ENCODE measurements at regions not wholly inside any gene's neighbourhood (a gene's known extent, or its start where the extent isn't known, plus 50 kb on each side); places are given as distances from the start of the nearest gene placed in this dataset.

- intact Hi-C loops (cut with DNase I): loop anchor here (5.0 kb wide), 1 partner anchor 53 kb away; no protein-coding TSS in a partner anchor
- no peak overlapping the region for H3K4me3 ChIP-seq
- 72% methylated on average over 9 of the region's 9 CpGs for WGBS
Measured at GRCh38 chr9:96135076-96135752, 166.8 kb downstream of the HSD17B3 start.

GRCh38 chr9:96133321-96134021 lies 168.5 kb downstream of the HSD17B3 start:
- 91% methylated on average over 6 of the region's 6 CpGs for WGBS
- intact Hi-C loops (cut with DNase I): no loop called here
- no peaks in the 10 kb centered on the region for H3K27me3 ChIP-seq

More at GRCh38 chr9:96135076-96135752, 166.8 kb downstream of the HSD17B3 start:
- DNase-seq (ENCODE audit: extremely low spot score): no peak
- TF ChIP-seq POLR2AphosphoS5 (IDR thresholded peaks at IDR 0.05) (no peak), EP300 (IDR thresholded peaks at IDR 0.05) (no peak), CTCF (IDR thresholded peaks at IDR 0.05) (no peak), POLR2A (IDR thresholded peaks at IDR 0.05; ENCODE audit: low read depth) (no peak)
- Histone ChIP-seq H3K4me1 (peaks cover 11 to 65% (median 56%) of the 10 kb centered on the region in 4 donors), H3K27ac (replicated peaks in 1 of 4) (no peak overlapping the region), H3K9me3 (no peaks in the 10 kb centered on the region), H3K27me3 (no peaks in the 10 kb centered on the region), H3K36me3 (no peaks in the 10 kb centered on the region)

GRCh38 chr9:96131825-96132224 lies 170.2 kb downstream of the HSD17B3 start:
- H3K36me3 ChIP-seq: no peaks in the 10 kb centered on the region
- no peaks in the 10 kb centered on the region for H3K27me3 ChIP-seq
- DNase-seq (ENCODE audit: extremely low spot score): no peak
- H3K4me1 ChIP-seq: peaks cover under 1 to 31% (median 23%) of the 10 kb centered on the region in 4 donors
- intact Hi-C loops (cut with DNase I): no loop called here
- WGBS: 86% methylated on average over 4 of the region's 4 CpGs
- no peaks in the 10 kb centered on the region for H3K9me3 ChIP-seq
- no peak for TF ChIP-seq POLR2AphosphoS5 (IDR thresholded peaks at IDR 0.05)
- TF ChIP-seq POLR2A (IDR thresholded peaks at IDR 0.05; ENCODE audit: low read depth): no peak
- TF ChIP-seq EP300 (IDR thresholded peaks at IDR 0.05): no peak
- no peak for TF ChIP-seq CTCF (IDR thresholded peaks at IDR 0.05)
- H3K27ac ChIP-seq (replicated peaks in 1 of 4): no peak overlapping the region
- H3K4me3 ChIP-seq: no peak overlapping the region

More at GRCh38 chr9:96133321-96134021, 168.5 kb downstream of the HSD17B3 start:
- no peak overlapping the region for H3K4me3 ChIP-seq
- H3K27ac ChIP-seq (replicated peaks in 1 of 4): no peak overlapping the region
- no peaks in the 10 kb centered on the region for H3K36me3 ChIP-seq
- DNase-seq (ENCODE audit: extremely low spot score): no peak
- H3K4me1 ChIP-seq: peaks cover 11 to 47% (median 39%) of the 10 kb centered on the region in 4 donors
- H3K9me3 ChIP-seq: no peaks in the 10 kb centered on the region
- TF ChIP-seq POLR2A (IDR thresholded peaks at IDR 0.05; ENCODE audit: low read depth) (no peak), EP300 (IDR thresholded peaks at IDR 0.05) (no peak), POLR2AphosphoS5 (IDR thresholded peaks at IDR 0.05) (no peak), CTCF (IDR thresholded peaks at IDR 0.05) (no peak)

- Histone ChIP-seq H3K27ac (replicated peaks in 1 of 4) (no peak overlapping the region), H3K4me3 (no peak overlapping the region), H3K36me3 (no peaks in the 10 kb centered on the region), H3K4me1 (peaks cover 0 to 30% (median 14%) of the 10 kb centered on the region in 4 donors), H3K27me3 (no peaks in the 10 kb centered on the region), H3K9me3 (no peaks in the 10 kb centered on the region)
- no peak for DNase-seq (ENCODE audit: extremely low spot score)
- TF ChIP-seq EP300 (IDR thresholded peaks at IDR 0.05) (no peak), POLR2A (IDR thresholded peaks at IDR 0.05; ENCODE audit: low read depth) (no peak), POLR2AphosphoS5 (IDR thresholded peaks at IDR 0.05) (no peak), CTCF (IDR thresholded peaks at IDR 0.05) (no peak)
- intact Hi-C loops (cut with DNase I): no loop called here
- WGBS: 89% methylated on average over 3 of the region's 3 CpGs
Measured at GRCh38 chr9:96130970-96131369, 171.0 kb downstream of the HSD17B3 start.

Measured in esophagus muscularis mucosa (tissue), 4 donors.